ENCODE measurements at regions not wholly inside any gene's neighbourhood (a gene's known extent, or its start where the extent isn't known, plus 50 kb on each side); places are given as distances from the start of the nearest gene placed in this dataset.

GRCh38 chr6:156348424-156348823, 428.8 kb upstream of the ARID1B start:
- TF ChIP-seq EZH2 (IDR thresholded peaks at IDR 0.05; ENCODE audit: insufficient read depth, poor library complexity, severe bottlenecking) (no peak), EZH2phosphoT487 (IDR thresholded peaks at IDR 0.05; ENCODE audit: insufficient read depth, low read depth) (no peak)

Measured in GM23248 (cell line).